Peyer's patch (tissue), 4 donors: ENCODE measurements at regions not wholly inside any gene's neighbourhood (a gene's known extent, or its start where the extent isn't known, plus 50 kb on each side); places are given as distances from the start of the nearest gene placed in this dataset.

Source experiments
- POLR2A ChIP-seq, 2 donors: fragments of 450-650 bp; IDR thresholded peaks; one replicate each; pipeline ENCODE4 v1.5.1; 2017; ENCODE audit warnings: antibody characterized with exemption in 2 of 2, mild to moderate bottlenecking in 2 of 2, moderate library complexity in 2 of 2
- TF ChIP-seq, protein P1 (sequence below), 6 experiments: fragments of 450-650 bp in 4 of 6; fragments of 200-600 bp in 2 of 6; sonication (generic) in 1 of 6; IDR thresholded peaks; one replicate each; pipeline ENCODE4 v1.5.1; 2017 to 2019; ENCODE audit warnings: antibody characterized with exemption in 6 of 6, mild to moderate bottlenecking in 3 of 6, moderate library complexity in 1 of 6

DNA sequence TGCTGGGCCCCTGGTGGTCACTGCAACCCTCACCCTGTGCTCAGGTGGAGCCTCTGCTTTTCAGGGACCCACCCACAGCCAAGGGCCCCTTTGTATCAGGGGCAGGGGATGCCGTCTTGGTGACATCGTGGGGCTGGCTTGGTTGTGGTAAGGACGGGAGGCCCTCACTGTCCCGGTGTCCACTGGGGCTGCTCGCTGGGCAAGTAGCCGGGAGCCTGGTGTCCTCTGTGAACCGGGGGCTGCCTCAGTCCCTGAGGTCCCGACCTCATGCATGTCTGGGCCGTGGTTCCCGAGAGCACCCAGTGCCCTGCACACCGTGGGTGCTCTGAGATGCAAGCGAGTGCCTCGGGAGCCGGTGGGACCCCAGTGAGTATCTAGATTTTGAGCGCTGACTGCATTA lies 56.0 kb upstream of the TTC34 start:
- TF ChIP-seq, protein P1, sequence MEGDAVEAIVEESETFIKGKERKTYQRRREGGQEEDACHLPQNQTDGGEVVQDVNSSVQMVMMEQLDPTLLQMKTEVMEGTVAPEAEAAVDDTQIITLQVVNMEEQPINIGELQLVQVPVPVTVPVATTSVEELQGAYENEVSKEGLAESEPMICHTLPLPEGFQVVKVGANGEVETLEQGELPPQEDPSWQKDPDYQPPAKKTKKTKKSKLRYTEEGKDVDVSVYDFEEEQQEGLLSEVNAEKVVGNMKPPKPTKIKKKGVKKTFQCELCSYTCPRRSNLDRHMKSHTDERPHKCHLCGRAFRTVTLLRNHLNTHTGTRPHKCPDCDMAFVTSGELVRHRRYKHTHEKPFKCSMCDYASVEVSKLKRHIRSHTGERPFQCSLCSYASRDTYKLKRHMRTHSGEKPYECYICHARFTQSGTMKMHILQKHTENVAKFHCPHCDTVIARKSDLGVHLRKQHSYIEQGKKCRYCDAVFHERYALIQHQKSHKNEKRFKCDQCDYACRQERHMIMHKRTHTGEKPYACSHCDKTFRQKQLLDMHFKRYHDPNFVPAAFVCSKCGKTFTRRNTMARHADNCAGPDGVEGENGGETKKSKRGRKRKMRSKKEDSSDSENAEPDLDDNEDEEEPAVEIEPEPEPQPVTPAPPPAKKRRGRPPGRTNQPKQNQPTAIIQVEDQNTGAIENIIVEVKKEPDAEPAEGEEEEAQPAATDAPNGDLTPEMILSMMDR (IDR thresholded peaks at IDR 0.05), result no peak
- TF ChIP-seq POLR2A (IDR thresholded peaks at IDR 0.05), result no peak
